H1 (cell line): ENCODE measurements at regions not wholly inside any gene's neighbourhood (a gene's known extent, or its start where the extent isn't known, plus 50 kb on each side); places are given as distances from the start of the nearest gene placed in this dataset.

Source experiments
- CTCF ChIA-PET: fragments of 300-600 bp; sonication (Branson Sonifier 250); formaldehyde crosslinking; loops from one replicate; lab custom pipeline; 2021; ENCODE audit not compliant: partially characterized antibody; lab: Charles Lee
- POLR2A ChIA-PET: fragments of 300-600 bp; sonication (Branson Sonifier 250); formaldehyde crosslinking; loops from one replicate; lab custom pipeline; 2021; ENCODE audit warnings: inconsistent platforms; ENCODE audit not compliant: partially characterized antibody; lab: Charles Lee
- DNase-seq, 2 experiments: peaks; one replicate each; pipeline versions ENCODE4 v3.0.0 to v3.0.0-alpha.2; 2010 to 2022; ENCODE audit warnings: low spot score in 2 of 2, low read depth in 1 of 2, mixed read lengths in 1 of 2
- FAIRE-seq: peaks from 2 replicates; lab custom pipeline; 2011; peaks lifted over from hg19 to GRCh38; lab: Jason Lieb, UNC
- H2AFZ ChIP-seq: 2 replicates; pipeline ENCODE4 v1.8.1; 2012; ENCODE audit warnings: low read length, inconsistent platforms
- H2AK5ac ChIP-seq: 2 replicates; pipeline ENCODE4 v1.6.1; 2013; ENCODE audit warnings: low read depth, low read length
- H2BK120ac ChIP-seq: replicated peaks from 2 replicates; pipeline ENCODE3; 2013; ENCODE audit warnings: low read depth, low read length, inconsistent platforms
- H2BK12ac ChIP-seq: 2 replicates; pipeline ENCODE4 v1.6.1; 2013; ENCODE audit warnings: low read depth, low read length
- H2BK15ac ChIP-seq: 2 replicates; pipeline ENCODE4 v1.6.1; 2013; ENCODE audit warnings: low read length
- H2BK20ac ChIP-seq: 2 replicates; pipeline ENCODE4 v1.6.1; 2013; ENCODE audit warnings: low read length
- H2BK5ac ChIP-seq: 2 replicates; pipeline ENCODE4 v1.6.1; 2013; ENCODE audit warnings: low read depth, low read length
- H3K14ac ChIP-seq: 2 replicates; pipeline ENCODE4 v1.6.1; 2013; ENCODE audit warnings: inconsistent platforms; ENCODE audit not compliant: insufficient read length
- H3K18ac ChIP-seq: 2 replicates; pipeline ENCODE4 v1.6.1; 2013; ENCODE audit warnings: low read length; ENCODE audit errors: extremely low read depth
- H3K23ac ChIP-seq: 2 replicates; pipeline ENCODE4 v1.6.1; 2013; ENCODE audit warnings: inconsistent platforms; ENCODE audit not compliant: insufficient read length
- H3K23me2 ChIP-seq: 2 replicates; pipeline ENCODE4 v1.6.1; 2013; ENCODE audit warnings: low read depth, low read length
- H3K27ac ChIP-seq: 2 replicates; pipeline ENCODE4 v1.6.1; 2011; ENCODE audit warnings: low read depth, low read length, inconsistent platforms
- H3K27me3 ChIP-seq, 4 experiments: replicated peaks in 1 of 4; 1 replicate in 1 of 4; 2 replicates in 3 of 4; pipeline versions ENCODE4 v1.6.1 to v1.8.1; 2011 to 2013; ENCODE audit warnings: low read length in 3 of 4, mild to moderate bottlenecking in 3 of 4, inconsistent platforms in 2 of 4, mixed read lengths in 2 of 4, moderate library complexity in 1 of 4; ENCODE audit not compliant: control insufficient read depth in 3 of 4, insufficient read depth in 3 of 4; ENCODE audit errors: extremely low read depth in 1 of 4
- H3K36me3 ChIP-seq, 4 experiments: 2 replicates each; pipeline versions ENCODE4 v1.6.1 to v1.8.1; 2011 to 2013; ENCODE audit warnings: mild to moderate bottlenecking in 4 of 4, low read length in 3 of 4, moderate library complexity in 2 of 4, control low read depth in 1 of 4, inconsistent platforms in 1 of 4; ENCODE audit not compliant: insufficient read depth in 4 of 4, control insufficient read depth in 2 of 4
- H3K4ac ChIP-seq: replicated peaks from 2 replicates; pipeline ENCODE3; 2013; ENCODE audit warnings: low read length, low read depth, mixed read lengths, inconsistent platforms; ENCODE audit not compliant: insufficient read length
- H3K4me1 ChIP-seq, 4 experiments: replicated peaks in 1 of 4; 1 replicate in 1 of 4; 2 replicates in 3 of 4; pipeline versions ENCODE4 v1.6.1 to v1.8.1; 2011 to 2013; ENCODE audit warnings: low read length in 3 of 4, inconsistent platforms in 2 of 4, mixed read lengths in 1 of 4; ENCODE audit not compliant: insufficient read depth in 4 of 4, control insufficient read depth in 3 of 4
- H3K4me2 ChIP-seq, 2 experiments: 2 replicates each; pipeline versions ENCODE4 v1.6.1 to v1.8.1; 2011 to 2013; ENCODE audit warnings: low read depth in 2 of 2, low read length in 2 of 2, control low read depth in 1 of 2, inconsistent platforms in 1 of 2, mild to moderate bottlenecking in 1 of 2; ENCODE audit not compliant: insufficient read depth in 1 of 2
- H3K4me3 ChIP-seq, 4 experiments: fragments of 200-600, 300-600 bp in 1 of 4; sonication (generic), shearing (Covaris generic), sonication (Bioruptor Twin) in 1 of 4; 2 replicates each; pipeline versions ENCODE4 v1.5.1 to v1.8.1; 2011 to 2016; ENCODE audit warnings: low read length in 4 of 4, low read depth in 3 of 4, control low read depth in 2 of 4, inconsistent platforms in 2 of 4, mild to moderate bottlenecking in 2 of 4, mixed read lengths in 1 of 4, moderate library complexity in 1 of 4; ENCODE audit not compliant: insufficient read depth in 2 of 4; ENCODE audit errors: extremely low read depth in 1 of 4
- H3K56ac ChIP-seq: replicated peaks from 2 replicates; pipeline ENCODE3; 2013; ENCODE audit warnings: low read depth, mild to moderate bottlenecking, mixed read lengths, low read length, inconsistent platforms; ENCODE audit not compliant: insufficient read length
- H3K79me1 ChIP-seq: 2 replicates; pipeline ENCODE4 v1.6.1; 2013; ENCODE audit warnings: low read depth, low read length, control low read depth
- H3K79me2 ChIP-seq, 2 experiments: 2 replicates each; pipeline versions ENCODE4 v1.6.1 to v1.8.1; 2012 to 2013; ENCODE audit warnings: low read length in 2 of 2, mild to moderate bottlenecking in 2 of 2, inconsistent platforms in 1 of 2; ENCODE audit not compliant: insufficient read depth in 2 of 2, control insufficient read depth in 1 of 2
- H3K9ac ChIP-seq, 4 experiments: replicated peaks in 1 of 4; 1 replicate in 1 of 4; 2 replicates in 3 of 4; pipeline versions ENCODE4 v1.6.1 to v1.8.1; 2011 to 2013; ENCODE audit warnings: low read depth in 3 of 4, low read length in 3 of 4, control low read depth in 2 of 4, mild to moderate bottlenecking in 2 of 4, moderate library complexity in 2 of 4, inconsistent platforms in 1 of 4; ENCODE audit errors: extremely low read depth in 1 of 4
- H3K9me3 ChIP-seq, 2 experiments: 2 replicates each; pipeline versions ENCODE4 v1.6.1 to v1.8.1; 2012 to 2013; ENCODE audit warnings: mild to moderate bottlenecking in 2 of 2, moderate library complexity in 2 of 2, control low read depth in 1 of 2, inconsistent platforms in 1 of 2, low read depth in 1 of 2, low read length in 1 of 2, mixed read lengths in 1 of 2; ENCODE audit not compliant: insufficient read depth in 2 of 2
- H4K20me1 ChIP-seq, 2 experiments: replicated peaks in 1 of 2; 2 replicates each; pipeline versions ENCODE3 to v1.8.1; 2011 to 2013; ENCODE audit warnings: inconsistent platforms in 2 of 2, low read length in 2 of 2, mild to moderate bottlenecking in 1 of 2; ENCODE audit not compliant: insufficient read depth in 2 of 2, control insufficient read depth in 1 of 2
- H4K5ac ChIP-seq: 2 replicates; pipeline ENCODE4 v1.6.1; 2013; ENCODE audit warnings: low read length, low read depth, mixed read lengths, inconsistent platforms; ENCODE audit not compliant: insufficient read length
- H4K8ac ChIP-seq: 2 replicates; pipeline ENCODE4 v1.8.0; 2013; ENCODE audit warnings: mild to moderate bottlenecking, moderate library complexity, low read length, inconsistent platforms; ENCODE audit not compliant: insufficient read depth; ENCODE audit errors: extremely low read depth
- H4K91ac ChIP-seq: replicated peaks from 2 replicates; pipeline ENCODE3; 2013; ENCODE audit warnings: low read length, mixed read lengths, inconsistent platforms; ENCODE audit not compliant: insufficient read length
- HDAC6 ChIP-seq: IDR thresholded peaks from one replicate; pipeline ENCODE4 v1.7.1; 2012; ENCODE audit warnings: low read depth, mild to moderate bottlenecking, inconsistent platforms, low read length, moderate library complexity
- KDM1A ChIP-seq: fragments of 200-600, 300-600 bp; sonication (generic); IDR thresholded peaks from 2 replicates; pipeline ENCODE4 v1.7.1; 2016; ENCODE audit warnings: mild to moderate bottlenecking, low read length, borderline replicate concordance
- KDM5A ChIP-seq: fragments of 200-600 bp; IDR thresholded peaks from 2 replicates; pipeline ENCODE4 v1.7.1; 2012; ENCODE audit warnings: mild to moderate bottlenecking, low read length, inconsistent platforms, mixed read lengths
- MAX ChIP-seq: IDR thresholded peaks from 2 replicates; pipeline ENCODE4 v1.6.1; 2012; ENCODE audit warnings: inconsistent platforms
- NANOG ChIP-seq: IDR thresholded peaks from 2 replicates; pipeline ENCODE4 v1.6.1; 2011; ENCODE audit warnings: low read length, low read depth, mild to moderate bottlenecking, inconsistent platforms; ENCODE audit not compliant: insufficient read depth, poor library complexity, severe bottlenecking
- RBBP5 ChIP-seq: IDR thresholded peaks from 2 replicates; pipeline ENCODE4 v1.7.1; 2012; ENCODE audit warnings: low read depth, mild to moderate bottlenecking, inconsistent platforms, low read length, moderate library complexity, borderline replicate concordance
- RXRA ChIP-seq: IDR thresholded peaks from 2 replicates; pipeline ENCODE4 v1.6.1; 2011; ENCODE audit warnings: low read depth, mild to moderate bottlenecking, low read length, moderate library complexity; ENCODE audit not compliant: insufficient read depth
- SIRT6 ChIP-seq: IDR thresholded peaks from one replicate; pipeline ENCODE4 v1.7.1; 2012; ENCODE audit warnings: low read length, inconsistent platforms
- SP4 ChIP-seq: IDR thresholded peaks from 2 replicates; pipeline ENCODE4 v1.6.1; 2012; ENCODE audit warnings: low read length, inconsistent platforms
- TBP ChIP-seq: IDR thresholded peaks from 2 replicates; pipeline ENCODE4 v1.6.1; 2011; ENCODE audit warnings: low read depth, low read length, improper control_type of control experiment
- TCF12 ChIP-seq: IDR thresholded peaks from 2 replicates; pipeline ENCODE4 v1.6.1; 2011; ENCODE audit warnings: low read depth, mild to moderate bottlenecking, low read length
- WGBS, 2 experiments: shearing (Covaris generic) in 1 of 2; methylation state at CpG; one replicate each; pipeline versions ENCODE4 v1.1.6 to v1.1.7; 2013 to 2015; ENCODE audit warnings: low lambda C conversion rate in 2 of 2, mixed read lengths in 2 of 2, inconsistent platforms in 1 of 2, low coverage in 1 of 2, missing lambda C conversion rate in 1 of 2; ENCODE audit not compliant: insufficient replicate concordance in 2 of 2, insufficient coverage in 1 of 2, insufficient read length in 1 of 2; ENCODE audit errors: extremely low coverage in 1 of 2, missing lambda C conversion rate in 1 of 2; 5-methylcytosine and 5-hydroxymethylcytosine counted together

GRCh38 chr1:5576011-5576672 is 416.1 kb downstream of the NPHP4 start:
- CTCF ChIA-PET: no interaction called here

More at GRCh38 chr1:5576011-5576672, 416.1 kb downstream of the NPHP4 start:
- Histone ChIP-seq H3K14ac (no peak overlapping the region), H2BK20ac (no peak overlapping the region), H3K4me1 (no peaks in the 10 kb centered on the region), H3K23me2 (peaks cover 2% of the 10 kb centered on the region; the same call in 1 of the 2 replicates), H3K27me3 (no peaks in the 10 kb centered on the region), H3K9ac (no peak overlapping the region), H2BK15ac (no peak overlapping the region), H3K4ac (no peak overlapping the region), H2AK5ac (no peak overlapping the region), H3K4me3 (no peak overlapping the region), H4K5ac (no peak overlapping the region), H3K9me3 (peaks cover 0 to 2% of the 10 kb centered on the region in 2 experiments; a peak in 1 of 4 replicates), H3K4me2 (no peak overlapping the region), H2BK12ac (no peak overlapping the region), H3K79me1 (no peaks in the 10 kb centered on the region), H3K23ac (no peak overlapping the region), H3K27ac (no peak overlapping the region), H2AFZ (no peak overlapping the region), H4K91ac (no peak overlapping the region), H3K56ac (no peak overlapping the region), H4K8ac (no peak overlapping the region), H3K18ac (no peak overlapping the region), H4K20me1 (no peaks in the 10 kb centered on the region), H2BK5ac (no peak overlapping the region), H2BK120ac (no peak overlapping the region), H3K79me2 (no peaks in the 10 kb centered on the region), H3K36me3 (no peaks in the 10 kb centered on the region)
- WGBS, 2 experiments: 90% methylated on average over 8 of the region's 9 CpGs; no CpG with 5 or more reads in 1 of the 2 experiments
- FAIRE-seq: no peak
- POLR2A ChIA-PET: no interaction called here
- DNase-seq: peak in 1 of 2 experiments; percentile 7
- TF ChIP-seq KDM1A (no peak), SIRT6 (no peak), TBP (no peak), SP4 (no peak), NANOG (no peak), MAX (no peak), TCF12 (no peak), KDM5A (no peak), HDAC6 (no peak), RXRA (no peak), RBBP5 (no peak)
